Panc1 (cell line): ENCODE measurements at regions not wholly inside any gene's neighbourhood (a gene's known extent, or its start where the extent isn't known, plus 50 kb on each side); places are given as distances from the start of the nearest gene placed in this dataset.

ENCODE experiments used
- ATAC-seq: fragments of 200-7000 bp; cut with Tn5 transposase; 2 replicates; pipeline ENCODE4 v1.9.1; 2020; ENCODE audit warnings: mild to moderate bottlenecking, moderate library complexity
- BruUV-seq: library from RNA; stranded (reverse); fragments of 400-500 nt; replicated peaks from 2 replicates; lab custom pipeline; 2021; lab: Mats Ljungman, UMichigan
- CTCF ChIA-PET: fragments of 300-600 bp; sonication (Branson Sonifier 250); formaldehyde crosslinking; loops from one replicate; lab custom pipeline; 2022; ENCODE audit warnings: antibody characterized with exemption; lab: Charles Lee
- POLR2A ChIA-PET: fragments of 300-600 bp; sonication (Branson Sonifier 250); formaldehyde crosslinking; loops from one replicate; lab custom pipeline; 2022; ENCODE audit warnings: antibody characterized with exemption; lab: Charles Lee
- DNase-seq: peaks from one replicate; pipeline ENCODE4 v3.0.0-alpha.2; 2010; ENCODE audit warnings: low read depth, low spot score
- H3K27ac ChIP-seq: 2 replicates; pipeline ENCODE4 v1.5.1; 2011; ENCODE audit warnings: mild to moderate bottlenecking, low read length, inconsistent platforms
- H3K27me3 ChIP-seq: fragments of 200-500 bp; sonication (Bioruptor generic); 2 replicates; pipeline ENCODE4 v1.6.0; 2014; ENCODE audit warnings: low read length, inconsistent platforms; ENCODE audit not compliant: control insufficient read depth, insufficient read depth
- H3K36me3 ChIP-seq: fragments of 200-500 bp; sonication (Bioruptor generic); 2 replicates; pipeline ENCODE4 v1.5.1; 2014; ENCODE audit warnings: inconsistent platforms, mild to moderate bottlenecking, low read length, moderate library complexity; ENCODE audit not compliant: control insufficient read depth, insufficient read depth
- H3K4me1 ChIP-seq: 2 replicates; pipeline ENCODE4 v1.5.1; 2011; ENCODE audit warnings: inconsistent platforms, mild to moderate bottlenecking, low read length, moderate library complexity; ENCODE audit not compliant: control insufficient read depth, insufficient read depth
- H3K4me3 ChIP-seq, 2 experiments: 2 replicates each; pipeline ENCODE4 v1.5.1; 2011 to 2012; ENCODE audit warnings: low read depth in 2 of 2, low read length in 2 of 2, mild to moderate bottlenecking in 2 of 2, inconsistent platforms in 1 of 2, moderate library complexity in 1 of 2
- H3K9me3 ChIP-seq: fragments of 200-500 bp; sonication (Bioruptor generic); 2 replicates; pipeline ENCODE4 v1.5.1; 2014; ENCODE audit warnings: low read depth, mild to moderate bottlenecking, inconsistent platforms, low read length, moderate library complexity; ENCODE audit not compliant: control insufficient read depth, insufficient read depth
- CTCF ChIP-seq: fragments of 450-650 bp; IDR thresholded peaks from 2 replicates; pipeline ENCODE4 v1.5.1; 2017; ENCODE audit warnings: mild to moderate bottlenecking
- POLR2AphosphoS5 ChIP-seq: IDR thresholded peaks from 2 replicates; pipeline ENCODE4 v1.6.1; 2012; ENCODE audit warnings: mild to moderate bottlenecking, low read depth, low read length, moderate library complexity
- REST ChIP-seq, 2 experiments: IDR thresholded peaks; 2 replicates each; pipeline ENCODE4 v1.6.1; 2011 to 2012; ENCODE audit warnings: low read depth in 2 of 2, control low read depth in 1 of 2, low read length in 1 of 2, mild to moderate bottlenecking in 1 of 2, moderate library complexity in 1 of 2; ENCODE audit not compliant: insufficient read depth in 1 of 2
- SIN3A ChIP-seq: IDR thresholded peaks from 2 replicates; pipeline ENCODE4 v1.6.1; 2012; ENCODE audit warnings: low read depth, mild to moderate bottlenecking, low read length, moderate library complexity, borderline replicate concordance; ENCODE audit not compliant: insufficient read depth
- TCF7L2 ChIP-seq: IDR thresholded peaks from 2 replicates; pipeline ENCODE4 v1.6.1; 2011; ENCODE audit warnings: mild to moderate bottlenecking, low read depth, low read length, inconsistent platforms
- in situ Hi-C: cut with HindIII; loops from 2 replicates; pipeline ENCODE4 v1.10.0; 2016; ENCODE audit warnings: low sequenced_read_pairs, low pct_unique_long_range_greater_than_20kb
- intact Hi-C: fragments of 100-400 bp; cut with micrococcal nuclease; formaldehyde crosslinking; loops from one replicate; pipeline ENCODE4 v1.10.0; 2022; ENCODE audit not compliant: unreplicated experiment

- H3K4me3 ChIP-seq, result no peak overlapping the region
- in situ Hi-C loops (no loop called here), intact Hi-C loops (no loop called here)
- no peaks in the 10 kb centered on the region for H3K27me3 ChIP-seq
- no peak overlapping the region for H3K27ac ChIP-seq
- H3K9me3 ChIP-seq, result no peaks in the 10 kb centered on the region
- TF ChIP-seq POLR2AphosphoS5 (no peak), SIN3A (no peak), TCF7L2 (no peak)
- CTCF ChIA-PET, result no interaction called here
- no TSS peak for BruUV-seq
- H3K36me3 ChIP-seq, result no peaks in the 10 kb centered on the region
- ATAC-seq (no peak), DNase-seq (no peak)
- no peaks in the 10 kb centered on the region for H3K4me1 ChIP-seq
- POLR2A ChIA-PET, result no interaction called here
Measured at GRCh38 chr6:23045280-23045679, 475.9 kb downstream of the HDGFL1 start.

GRCh38 chr6:23055523-23055922, 486.2 kb downstream of the HDGFL1 start:
- Histone ChIP-seq H3K4me3 (no peak overlapping the region), H3K4me1 (no peaks in the 10 kb centered on the region), H3K27ac (no peak overlapping the region), H3K36me3 (no peaks in the 10 kb centered on the region), H3K9me3 (no peaks in the 10 kb centered on the region), H3K27me3 (no peaks in the 10 kb centered on the region)
- ATAC-seq (no peak), DNase-seq (no peak)
- POLR2A ChIA-PET, result no interaction called here
- no TSS peak for BruUV-seq
- in situ Hi-C loops (no loop called here), intact Hi-C loops (no loop called here)
- CTCF ChIA-PET, result no interaction called here
- TF ChIP-seq TCF7L2 (no peak), REST (IDR thresholded peaks at IDR 0.05; ENCODE audit: insufficient read depth in 1 of 2, low read depth in 2 of 2, low read length in 1 of 2) (no peak), CTCF (no peak), SIN3A (no peak)

- in situ Hi-C loops (no loop called here), intact Hi-C loops (no loop called here)
- H3K27me3 ChIP-seq, result no peaks in the 10 kb centered on the region
- H3K4me3 ChIP-seq, result no peak overlapping the region
- CTCF ChIA-PET, result no interaction called here
- DNase-seq (no peak), ATAC-seq (no peak)
- H3K36me3 ChIP-seq, result no peaks in the 10 kb centered on the region
- no peak overlapping the region for H3K27ac ChIP-seq
- no TSS peak for BruUV-seq
- TF ChIP-seq POLR2AphosphoS5, result no peak
- TF ChIP-seq SIN3A, result no peak
- TF ChIP-seq TCF7L2, result no peak
- TF ChIP-seq REST (IDR thresholded peaks at IDR 0.05; ENCODE audit: insufficient read depth in 1 of 2, low read depth in 2 of 2, low read length in 1 of 2), result no peak
- TF ChIP-seq CTCF, result no peak
- no peaks in the 10 kb centered on the region for H3K9me3 ChIP-seq
- POLR2A ChIA-PET, result no interaction called here
- no peaks in the 10 kb centered on the region for H3K4me1 ChIP-seq
Measured at GRCh38 chr6:23073821-23074220, 504.5 kb downstream of the HDGFL1 start.
